ENCODE measurements at regions not wholly inside any gene's neighbourhood (a gene's known extent, or its start where the extent isn't known, plus 50 kb on each side); places are given as distances from the start of the nearest gene placed in this dataset.

- TF ChIP-seq FOXK2 (IDR thresholded peaks at IDR 0.05) (no peak), ELF4 (IDR thresholded peaks at IDR 0.05) (no peak), HDGF (IDR thresholded peaks at IDR 0.05; ENCODE audit: borderline replicate concordance) (no peak), SP1 (IDR thresholded peaks at IDR 0.05) (no peak), FOXA1 (IDR thresholded peaks at IDR 0.05) (no peak), L3MBTL2 (conservative IDR thresholded peaks at IDR 0.05) (no peak), ZNF384 (IDR thresholded peaks at IDR 0.05) (no peak), FOXM1 (IDR thresholded peaks at IDR 0.05; ENCODE audit: borderline replicate concordance) (no peak), SUZ12 (IDR thresholded peaks at IDR 0.05) (no peak), TARDBP (IDR thresholded peaks at IDR 0.05) (no peak), LEF1 (IDR thresholded peaks at IDR 0.05; ENCODE audit: borderline replicate concordance) (no peak), BHLHE40 (IDR thresholded peaks at IDR 0.05; ENCODE audit: borderline replicate concordance) (no peak)
Observed at GRCh38 chr10:123318516-123318915, 164.3 kb downstream of the BUB3 start.

Measured in HEK293T (cell line).